ENCODE measurements at regions not wholly inside any gene's neighbourhood (a gene's known extent, or its start where the extent isn't known, plus 50 kb on each side); places are given as distances from the start of the nearest gene placed in this dataset.

- TF ChIP-seq EP300 (conservative IDR thresholded peaks at IDR 0.05; ENCODE audit: poor library complexity, severe bottlenecking), result no peak
- TF ChIP-seq EZH2 (IDR thresholded peaks at IDR 0.05; ENCODE audit: borderline replicate concordance, insufficient read depth, low read length, poor library complexity, severe bottlenecking), result no peak
- no peak for TF ChIP-seq CTCF (IDR thresholded peaks at IDR 0.05; ENCODE audit: poor library complexity, severe bottlenecking)
- no peak for TF ChIP-seq TAF1 (IDR thresholded peaks at IDR 0.05; ENCODE audit: low read depth)
- no peak for TF ChIP-seq SMC3 (conservative IDR thresholded peaks at IDR 0.05; ENCODE audit: poor library complexity)
- no peak for TF ChIP-seq MXI1 (conservative IDR thresholded peaks at IDR 0.05; ENCODE audit: poor library complexity, severe bottlenecking)
- no peak for TF ChIP-seq POLR2AphosphoS5 (IDR thresholded peaks at IDR 0.05)
- TF ChIP-seq RAD21 (conservative IDR thresholded peaks at IDR 0.05), result no peak
- TF ChIP-seq, protein P1, sequence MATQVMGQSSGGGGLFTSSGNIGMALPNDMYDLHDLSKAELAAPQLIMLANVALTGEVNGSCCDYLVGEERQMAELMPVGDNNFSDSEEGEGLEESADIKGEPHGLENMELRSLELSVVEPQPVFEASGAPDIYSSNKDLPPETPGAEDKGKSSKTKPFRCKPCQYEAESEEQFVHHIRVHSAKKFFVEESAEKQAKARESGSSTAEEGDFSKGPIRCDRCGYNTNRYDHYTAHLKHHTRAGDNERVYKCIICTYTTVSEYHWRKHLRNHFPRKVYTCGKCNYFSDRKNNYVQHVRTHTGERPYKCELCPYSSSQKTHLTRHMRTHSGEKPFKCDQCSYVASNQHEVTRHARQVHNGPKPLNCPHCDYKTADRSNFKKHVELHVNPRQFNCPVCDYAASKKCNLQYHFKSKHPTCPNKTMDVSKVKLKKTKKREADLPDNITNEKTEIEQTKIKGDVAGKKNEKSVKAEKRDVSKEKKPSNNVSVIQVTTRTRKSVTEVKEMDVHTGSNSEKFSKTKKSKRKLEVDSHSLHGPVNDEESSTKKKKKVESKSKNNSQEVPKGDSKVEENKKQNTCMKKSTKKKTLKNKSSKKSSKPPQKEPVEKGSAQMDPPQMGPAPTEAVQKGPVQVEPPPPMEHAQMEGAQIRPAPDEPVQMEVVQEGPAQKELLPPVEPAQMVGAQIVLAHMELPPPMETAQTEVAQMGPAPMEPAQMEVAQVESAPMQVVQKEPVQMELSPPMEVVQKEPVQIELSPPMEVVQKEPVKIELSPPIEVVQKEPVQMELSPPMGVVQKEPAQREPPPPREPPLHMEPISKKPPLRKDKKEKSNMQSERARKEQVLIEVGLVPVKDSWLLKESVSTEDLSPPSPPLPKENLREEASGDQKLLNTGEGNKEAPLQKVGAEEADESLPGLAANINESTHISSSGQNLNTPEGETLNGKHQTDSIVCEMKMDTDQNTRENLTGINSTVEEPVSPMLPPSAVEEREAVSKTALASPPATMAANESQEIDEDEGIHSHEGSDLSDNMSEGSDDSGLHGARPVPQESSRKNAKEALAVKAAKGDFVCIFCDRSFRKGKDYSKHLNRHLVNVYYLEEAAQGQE (IDR thresholded peaks at IDR 0.05; ENCODE audit: borderline replicate concordance), result no peak
These were observed 732.0 kb upstream of the ADGRL2 start for GRCh38 chr1:81068726-81069125.

Measured in neural cell (in vitro differentiated cells).